Glutamatergic neuron (in vitro differentiated cells): ENCODE measurements at regions not wholly inside any gene's neighbourhood (a gene's known extent, or its start where the extent isn't known, plus 50 kb on each side); places are given as distances from the start of the nearest gene placed in this dataset.

Experiments used
- DNase-seq: peaks from one replicate; pipeline ENCODE4 v3.0.0; 2022
- H3K27ac Mint-ChIP-seq: one replicate; pipeline ENCODE4 v1.8.0; 2020; ENCODE audit warnings: mild to moderate bottlenecking, mixed read lengths, inconsistent platforms; ENCODE audit not compliant: unreplicated experiment
- H3K27me3 Mint-ChIP-seq: one replicate; pipeline ENCODE4 v1.8.0; 2020; ENCODE audit warnings: mild to moderate bottlenecking, moderate library complexity, mixed read lengths, inconsistent platforms; ENCODE audit not compliant: unreplicated experiment
- H3K36me3 Mint-ChIP-seq: one replicate; pipeline ENCODE4 v1.8.0; 2020; ENCODE audit warnings: mild to moderate bottlenecking, mixed read lengths, inconsistent platforms; ENCODE audit not compliant: unreplicated experiment
- H3K4me1 Mint-ChIP-seq: one replicate; pipeline ENCODE4 v1.8.0; 2020; ENCODE audit warnings: mild to moderate bottlenecking, low read depth, mixed read lengths, inconsistent platforms; ENCODE audit not compliant: unreplicated experiment
- H3K4me3 Mint-ChIP-seq: one replicate; pipeline ENCODE4 v1.8.0; 2020; ENCODE audit warnings: mild to moderate bottlenecking, mixed read lengths, inconsistent platforms; ENCODE audit not compliant: unreplicated experiment
- H3K9me3 Mint-ChIP-seq: one replicate; pipeline ENCODE4 v1.8.0; 2020; ENCODE audit warnings: mild to moderate bottlenecking, moderate library complexity, mixed read lengths, inconsistent platforms; ENCODE audit not compliant: unreplicated experiment
- TF ChIP-seq, protein P1 (sequence below): fragments of 200-600 bp; sonication (generic); IDR thresholded peaks from one replicate; pipeline ENCODE4 v1.5.0; 2021; ENCODE audit not compliant: partially characterized antibody, unreplicated experiment

DNA sequence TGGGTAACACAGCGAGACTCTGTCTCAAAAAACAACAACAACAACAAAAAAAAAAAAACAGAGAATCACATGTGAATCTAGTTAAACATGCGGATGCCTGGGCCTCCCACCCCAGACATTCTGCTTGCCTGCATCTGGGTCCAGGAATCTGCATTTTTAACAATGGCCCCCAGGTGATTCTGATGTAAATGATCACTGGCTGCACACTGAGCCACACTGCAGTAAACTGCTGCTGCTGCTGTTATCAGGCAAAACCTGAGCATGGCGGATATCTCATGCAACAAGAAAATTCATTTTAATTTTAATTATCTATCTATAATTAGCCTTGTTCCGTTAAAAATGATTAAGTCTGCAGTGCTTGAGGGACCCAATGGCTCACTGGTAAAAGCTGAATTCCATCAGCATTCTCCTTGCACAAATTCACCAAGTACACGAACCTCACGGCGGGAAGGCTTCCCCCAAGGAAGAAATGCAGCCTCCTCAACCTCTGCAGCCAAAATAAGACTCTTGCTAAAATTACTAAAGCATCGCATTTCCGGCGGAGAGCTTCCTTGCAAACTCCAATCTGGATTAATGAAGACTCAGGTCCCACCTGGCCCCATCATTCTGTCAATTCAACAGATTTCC, 81.6 kb upstream of the SNX9 start:
- H3K27ac Mint-ChIP-seq = no peak overlapping the region
- TF ChIP-seq, protein P1, sequence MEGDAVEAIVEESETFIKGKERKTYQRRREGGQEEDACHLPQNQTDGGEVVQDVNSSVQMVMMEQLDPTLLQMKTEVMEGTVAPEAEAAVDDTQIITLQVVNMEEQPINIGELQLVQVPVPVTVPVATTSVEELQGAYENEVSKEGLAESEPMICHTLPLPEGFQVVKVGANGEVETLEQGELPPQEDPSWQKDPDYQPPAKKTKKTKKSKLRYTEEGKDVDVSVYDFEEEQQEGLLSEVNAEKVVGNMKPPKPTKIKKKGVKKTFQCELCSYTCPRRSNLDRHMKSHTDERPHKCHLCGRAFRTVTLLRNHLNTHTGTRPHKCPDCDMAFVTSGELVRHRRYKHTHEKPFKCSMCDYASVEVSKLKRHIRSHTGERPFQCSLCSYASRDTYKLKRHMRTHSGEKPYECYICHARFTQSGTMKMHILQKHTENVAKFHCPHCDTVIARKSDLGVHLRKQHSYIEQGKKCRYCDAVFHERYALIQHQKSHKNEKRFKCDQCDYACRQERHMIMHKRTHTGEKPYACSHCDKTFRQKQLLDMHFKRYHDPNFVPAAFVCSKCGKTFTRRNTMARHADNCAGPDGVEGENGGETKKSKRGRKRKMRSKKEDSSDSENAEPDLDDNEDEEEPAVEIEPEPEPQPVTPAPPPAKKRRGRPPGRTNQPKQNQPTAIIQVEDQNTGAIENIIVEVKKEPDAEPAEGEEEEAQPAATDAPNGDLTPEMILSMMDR = no peak
- peaks cover 9% of the 10 kb centered on the region for H3K9me3 Mint-ChIP-seq
- H3K27me3 Mint-ChIP-seq = peaks cover 3% of the 10 kb centered on the region
- H3K36me3 Mint-ChIP-seq = peaks cover 26% of the 10 kb centered on the region
- DNase-seq = no peak
- no peak overlapping the region for H3K4me3 Mint-ChIP-seq
- H3K4me1 Mint-ChIP-seq = peaks cover 4% of the 10 kb centered on the region

DNA sequence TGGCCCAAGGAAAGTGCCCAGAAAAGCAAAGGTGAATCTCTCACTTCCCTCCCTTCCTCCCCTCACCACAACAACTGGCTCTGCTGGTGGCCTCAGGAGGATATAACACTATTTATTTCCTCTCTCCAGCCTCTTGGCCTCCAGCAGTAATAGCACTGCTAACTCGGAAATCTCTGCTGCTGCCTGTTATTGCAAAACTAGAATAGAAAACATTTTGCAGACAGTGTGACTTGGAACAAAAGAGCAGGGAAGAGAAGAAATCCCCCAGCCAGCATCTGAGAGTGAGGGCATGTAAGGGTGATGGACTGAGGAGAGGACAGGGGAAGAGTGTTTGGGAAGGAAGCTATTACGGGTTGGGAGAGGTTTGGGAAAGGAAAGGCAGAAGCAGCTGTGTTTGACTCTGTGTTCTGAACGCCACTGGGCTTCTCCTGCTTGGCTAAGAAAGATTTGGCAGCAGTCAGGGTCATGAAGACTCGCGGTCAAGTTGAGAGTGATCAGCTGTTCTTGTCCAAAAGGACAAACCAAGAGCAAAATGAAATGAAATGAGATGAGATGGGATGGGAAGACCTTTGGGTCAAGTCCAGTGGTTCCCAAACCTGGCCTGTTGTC, 81.0 kb upstream of the SNX9 start:
- H3K36me3 Mint-ChIP-seq = peaks cover 32% of the 10 kb centered on the region
- no peak for DNase-seq
- H3K27me3 Mint-ChIP-seq = peaks cover 4% of the 10 kb centered on the region
- peaks cover 4% of the 10 kb centered on the region for H3K4me1 Mint-ChIP-seq
- TF ChIP-seq, protein P1 = no peak
- no peak overlapping the region for H3K4me3 Mint-ChIP-seq
- peaks cover 6% of the 10 kb centered on the region for H3K9me3 Mint-ChIP-seq
- H3K27ac Mint-ChIP-seq = no peak overlapping the region

DNA sequence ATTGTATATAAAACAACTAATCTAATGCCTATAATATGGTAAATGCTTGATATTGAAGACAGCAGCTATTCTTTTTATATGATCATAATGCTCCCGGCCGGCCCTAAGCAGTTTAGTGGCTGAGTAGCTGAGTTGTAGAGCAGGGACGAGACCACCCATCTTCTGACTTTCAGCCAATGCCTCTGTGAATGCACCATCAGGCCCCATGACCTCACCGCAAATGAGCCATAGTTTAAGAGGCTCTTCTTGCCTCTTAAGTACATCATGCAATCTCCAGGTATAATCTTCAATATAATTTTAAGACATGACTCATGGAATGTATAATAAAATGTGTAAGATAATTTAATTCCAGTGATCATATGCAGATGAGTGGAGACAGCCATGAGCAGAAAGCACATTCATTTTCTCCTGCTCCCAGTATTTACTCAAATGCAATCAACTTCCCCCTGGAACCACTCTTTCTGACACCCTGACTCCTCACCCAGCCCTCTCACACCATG, 78.9 kb upstream of the SNX9 start:
- Mint-ChIP-seq H3K27ac (no peak overlapping the region), H3K9me3 (no peaks in the 10 kb centered on the region), H3K4me1 (peaks cover 4% of the 10 kb centered on the region), H3K36me3 (peaks cover 15% of the 10 kb centered on the region), H3K4me3 (no peak overlapping the region), H3K27me3 (peaks cover 4% of the 10 kb centered on the region)
- TF ChIP-seq, protein P1 = no peak
- no peak for DNase-seq

DNA sequence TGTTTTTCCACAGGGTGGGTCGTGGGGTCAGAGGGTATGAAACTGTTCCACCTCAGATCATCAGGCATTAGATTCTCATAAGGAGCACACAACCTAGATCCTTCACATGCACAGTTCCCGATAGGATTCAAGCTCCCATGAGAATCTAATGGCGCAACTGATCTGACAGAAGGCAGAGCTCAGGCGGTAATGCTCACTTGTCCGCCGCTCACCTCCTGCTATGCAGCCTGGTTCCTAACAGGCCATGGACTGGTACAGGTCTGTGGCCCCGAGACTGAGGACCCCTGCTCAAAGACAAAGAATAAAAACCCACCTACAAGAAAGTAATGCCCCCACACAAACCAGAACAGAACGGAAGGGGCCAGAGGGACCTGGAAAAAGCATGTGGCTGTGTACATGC, 76.1 kb upstream of the SNX9 start:
- Mint-ChIP-seq H3K36me3 (peaks cover 18% of the 10 kb centered on the region), H3K9me3 (peaks cover 1% of the 10 kb centered on the region), H3K27me3 (peaks cover 3% of the 10 kb centered on the region), H3K4me3 (no peak overlapping the region), H3K4me1 (peaks cover under 1% of the 10 kb centered on the region), H3K27ac (no peak overlapping the region)
- TF ChIP-seq, protein P1 = no peak
- no peak for DNase-seq

DNA sequence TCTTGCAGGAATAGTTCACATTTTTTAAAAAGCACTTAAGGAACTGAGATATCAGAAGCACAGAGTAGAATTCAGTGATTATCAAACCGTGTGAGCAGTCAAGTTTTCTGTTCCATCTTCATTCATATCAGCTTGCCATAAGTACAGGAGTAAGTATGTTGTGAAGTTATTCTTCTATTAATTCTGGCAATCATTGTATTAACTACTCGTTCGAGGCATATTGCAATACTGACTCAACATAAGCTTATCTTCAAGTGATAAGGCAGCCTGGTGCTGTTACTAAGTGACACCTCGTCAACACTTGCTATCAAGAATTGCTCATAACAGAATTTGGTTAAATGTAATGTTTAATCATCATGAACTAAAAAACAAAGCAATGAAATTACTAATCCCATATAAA, 75.7 kb upstream of the SNX9 start:
- Mint-ChIP-seq H3K27ac (no peak overlapping the region), H3K36me3 (peaks cover 22% of the 10 kb centered on the region), H3K4me3 (no peak overlapping the region), H3K4me1 (no peaks in the 10 kb centered on the region), H3K27me3 (peaks cover 3% of the 10 kb centered on the region), H3K9me3 (peaks cover 1% of the 10 kb centered on the region)
- DNase-seq = no peak
- TF ChIP-seq, protein P1 = no peak
